ENCODE measurements at regions not wholly inside any gene's neighbourhood (a gene's known extent, or its start where the extent isn't known, plus 50 kb on each side); places are given as distances from the start of the nearest gene placed in this dataset.

DNA sequence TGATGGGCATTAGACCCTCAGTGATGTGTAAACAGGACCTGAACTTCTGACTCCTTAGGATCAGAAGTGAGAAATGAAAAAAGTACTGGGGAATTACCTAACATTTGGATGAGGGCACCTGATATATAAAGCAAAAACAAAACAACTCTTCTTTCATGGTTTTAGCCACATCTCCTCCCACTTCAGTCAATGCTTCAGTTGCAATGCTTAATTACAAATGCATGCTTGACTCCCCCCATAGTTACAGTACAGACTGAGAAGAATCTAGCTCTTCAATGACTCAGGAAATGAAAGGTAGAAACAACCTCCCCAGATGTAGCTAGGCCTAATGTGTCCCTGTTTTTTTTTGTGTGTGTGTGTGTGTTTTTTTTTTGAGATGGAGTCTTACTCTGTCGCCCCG, 276.8 kb upstream of the POU3F3 start:
- Histone ChIP-seq H3K79me2 (ENCODE audit: insufficient read depth, low read length) (no peaks in the 10 kb centered on the region), H3K27me3 (ENCODE audit: control insufficient read depth in 2 of 2, insufficient read depth in 2 of 2, low read length in 2 of 2) (no peaks in the 10 kb centered on the region), H4K20me1 (ENCODE audit: insufficient read depth, low read length) (no peaks in the 10 kb centered on the region), H3K4me3 (replicated peaks in 1 of 3; ENCODE audit: low read depth in 2 of 3, low read length in 3 of 3) (no peak overlapping the region), H3K9me3 (replicated peaks in 1 of 2; ENCODE audit: control insufficient read depth in 1 of 2, insufficient read depth in 1 of 2, low read length in 2 of 2) (no peaks in the 10 kb centered on the region), H3K27ac (ENCODE audit: low read depth in 1 of 2, low read length in 2 of 2) (no peak overlapping the region), H3K4me1 (ENCODE audit: control insufficient read depth in 1 of 2, insufficient read depth in 2 of 2, low read length in 2 of 2) (peaks cover 19 to 20% of the 10 kb centered on the region in 2 donors), H2AFZ (ENCODE audit: insufficient read depth, low read depth, low read length, poor library complexity, severe bottlenecking) (no peak overlapping the region), H3K36me3 (replicated peaks in 1 of 2; ENCODE audit: control insufficient read depth in 1 of 2, insufficient read depth in 2 of 2, low read length in 2 of 2) (no peaks in the 10 kb centered on the region), H3K9ac (ENCODE audit: insufficient read depth, low read length, poor library complexity, severe bottlenecking) (no peak overlapping the region), H3K4me2 (replicated peaks; ENCODE audit: extremely low read depth, low read length, poor library complexity, severe bottlenecking) (no peak overlapping the region)
- no peak for DNase-seq
- Mint-ChIP-seq H3K27ac (no peak overlapping the region), H3K36me3 (peaks cover 0 to 7% of the 10 kb centered on the region in 2 donors), H3K4me3 (no peak overlapping the region), H3K9me3 (peaks cover 0 to 8% (median 2%) of the 10 kb centered on the region in 7 donors), H3K27me3 (ENCODE audit: low read depth in 3 of 3) (peaks cover 0 to 4% (median 0%) of the 10 kb centered on the region in 3 donors), H3K4me1 (peaks cover 22% of the 10 kb centered on the region)
- intact Hi-C loops (cut with micrococcal nuclease) = loop anchor here (10.0 kb wide), 1 partner anchor 92 kb away; no protein-coding TSS in a partner anchor
- no CpG with 5 or more reads among the region's 2 CpGs for WGBS (ENCODE audit: insufficient coverage)
- TF ChIP-seq, protein P1, sequence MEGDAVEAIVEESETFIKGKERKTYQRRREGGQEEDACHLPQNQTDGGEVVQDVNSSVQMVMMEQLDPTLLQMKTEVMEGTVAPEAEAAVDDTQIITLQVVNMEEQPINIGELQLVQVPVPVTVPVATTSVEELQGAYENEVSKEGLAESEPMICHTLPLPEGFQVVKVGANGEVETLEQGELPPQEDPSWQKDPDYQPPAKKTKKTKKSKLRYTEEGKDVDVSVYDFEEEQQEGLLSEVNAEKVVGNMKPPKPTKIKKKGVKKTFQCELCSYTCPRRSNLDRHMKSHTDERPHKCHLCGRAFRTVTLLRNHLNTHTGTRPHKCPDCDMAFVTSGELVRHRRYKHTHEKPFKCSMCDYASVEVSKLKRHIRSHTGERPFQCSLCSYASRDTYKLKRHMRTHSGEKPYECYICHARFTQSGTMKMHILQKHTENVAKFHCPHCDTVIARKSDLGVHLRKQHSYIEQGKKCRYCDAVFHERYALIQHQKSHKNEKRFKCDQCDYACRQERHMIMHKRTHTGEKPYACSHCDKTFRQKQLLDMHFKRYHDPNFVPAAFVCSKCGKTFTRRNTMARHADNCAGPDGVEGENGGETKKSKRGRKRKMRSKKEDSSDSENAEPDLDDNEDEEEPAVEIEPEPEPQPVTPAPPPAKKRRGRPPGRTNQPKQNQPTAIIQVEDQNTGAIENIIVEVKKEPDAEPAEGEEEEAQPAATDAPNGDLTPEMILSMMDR (IDR thresholded peaks at IDR 0.05) = no peak

DNA sequence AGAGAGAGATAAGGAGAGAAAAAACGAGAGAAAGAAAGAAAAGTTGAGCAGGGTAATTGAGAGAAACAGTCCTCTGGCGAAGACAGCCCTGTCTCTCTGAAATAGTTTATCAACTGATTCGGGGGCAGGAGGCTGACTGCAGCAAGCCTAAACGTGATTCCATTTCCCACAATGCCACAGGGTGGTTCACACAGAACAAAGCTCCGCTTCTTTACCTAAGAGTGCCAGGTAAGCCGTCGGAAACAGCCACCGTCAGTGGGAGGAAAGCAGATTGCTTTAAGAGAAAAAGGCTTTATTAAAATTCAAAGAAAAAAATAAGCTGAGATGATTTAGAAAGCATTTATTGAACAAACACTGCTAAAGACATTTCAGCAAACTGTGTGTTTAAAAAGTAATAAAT, 271.4 kb upstream of the POU3F3 start:
- Mint-ChIP-seq H3K4me1 (no peaks in the 10 kb centered on the region), H3K36me3 (no peaks in the 10 kb centered on the region), H3K9me3 (peaks cover 0 to 4% (median 0%) of the 10 kb centered on the region in 7 donors), H3K4me3 (no peak overlapping the region), H3K27me3 (ENCODE audit: low read depth in 3 of 3) (peaks cover 0 to 8% (median 0%) of the 10 kb centered on the region in 3 donors), H3K27ac (peak overlapping the region in 1 of 7 donors; percentile 46)
- Histone ChIP-seq H2AFZ (ENCODE audit: insufficient read depth, low read depth, low read length, poor library complexity, severe bottlenecking) (no peak overlapping the region), H3K9me3 (replicated peaks in 1 of 2; ENCODE audit: control insufficient read depth in 1 of 2, insufficient read depth in 1 of 2, low read length in 2 of 2) (no peaks in the 10 kb centered on the region), H4K20me1 (ENCODE audit: insufficient read depth, low read length) (no peaks in the 10 kb centered on the region), H3K27ac (ENCODE audit: low read depth in 1 of 2, low read length in 2 of 2) (no peak overlapping the region), H3K9ac (ENCODE audit: insufficient read depth, low read length, poor library complexity, severe bottlenecking) (no peak overlapping the region), H3K4me1 (ENCODE audit: control insufficient read depth in 1 of 2, insufficient read depth in 2 of 2, low read length in 2 of 2) (no peaks in the 10 kb centered on the region), H3K79me2 (ENCODE audit: insufficient read depth, low read length) (no peaks in the 10 kb centered on the region), H3K36me3 (replicated peaks in 1 of 2; ENCODE audit: control insufficient read depth in 1 of 2, insufficient read depth in 2 of 2, low read length in 2 of 2) (no peaks in the 10 kb centered on the region), H3K4me2 (replicated peaks; ENCODE audit: extremely low read depth, low read length, poor library complexity, severe bottlenecking) (no peak overlapping the region), H3K27me3 (ENCODE audit: control insufficient read depth in 2 of 2, insufficient read depth in 2 of 2, low read length in 2 of 2) (no peaks in the 10 kb centered on the region), H3K4me3 (replicated peaks in 1 of 3; ENCODE audit: low read depth in 2 of 3, low read length in 3 of 3) (no peak overlapping the region)
- DNase-seq = no peak
- TF ChIP-seq, protein P1 (IDR thresholded peaks at IDR 0.05) = no peak
- WGBS (ENCODE audit: insufficient coverage) = 96% methylated on average over 3 of the region's 8 CpGs
- intact Hi-C loops (cut with micrococcal nuclease) = no loop called here
